ENCODE measurements at regions not wholly inside any gene's neighbourhood (a gene's known extent, or its start where the extent isn't known, plus 50 kb on each side); places are given as distances from the start of the nearest gene placed in this dataset.

DNA sequence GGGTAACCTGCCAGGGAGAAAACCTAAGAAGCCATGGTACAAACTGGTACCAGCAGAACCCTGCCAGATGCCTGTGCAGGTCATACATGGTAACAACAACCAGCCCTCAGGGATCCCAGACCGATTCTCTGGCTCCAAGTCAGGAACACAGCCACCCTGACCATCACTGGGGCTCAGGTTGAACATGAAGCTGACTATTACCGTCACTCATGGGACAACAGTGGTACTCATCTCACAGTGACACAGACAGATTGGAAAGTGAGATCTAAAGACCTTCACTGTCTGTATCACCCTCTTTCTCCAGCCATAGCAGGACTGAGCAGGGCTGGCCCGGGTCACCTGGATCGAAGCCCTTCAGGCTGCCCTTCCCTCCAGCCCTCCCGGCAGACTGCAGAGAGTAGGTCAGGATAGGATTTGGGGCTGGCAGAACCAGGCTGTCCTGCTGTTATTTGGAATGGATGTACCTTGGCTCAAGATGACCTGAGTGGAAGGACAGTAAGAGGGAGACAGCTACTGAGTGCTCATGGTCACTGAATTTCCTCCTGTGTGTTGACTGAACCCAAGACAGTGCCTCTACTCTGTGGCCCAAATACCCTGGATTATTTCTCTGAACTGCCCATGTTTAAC, 94.7 kb downstream of the GGTLC2 start (continued):
- TF ChIP-seq, protein P1, sequence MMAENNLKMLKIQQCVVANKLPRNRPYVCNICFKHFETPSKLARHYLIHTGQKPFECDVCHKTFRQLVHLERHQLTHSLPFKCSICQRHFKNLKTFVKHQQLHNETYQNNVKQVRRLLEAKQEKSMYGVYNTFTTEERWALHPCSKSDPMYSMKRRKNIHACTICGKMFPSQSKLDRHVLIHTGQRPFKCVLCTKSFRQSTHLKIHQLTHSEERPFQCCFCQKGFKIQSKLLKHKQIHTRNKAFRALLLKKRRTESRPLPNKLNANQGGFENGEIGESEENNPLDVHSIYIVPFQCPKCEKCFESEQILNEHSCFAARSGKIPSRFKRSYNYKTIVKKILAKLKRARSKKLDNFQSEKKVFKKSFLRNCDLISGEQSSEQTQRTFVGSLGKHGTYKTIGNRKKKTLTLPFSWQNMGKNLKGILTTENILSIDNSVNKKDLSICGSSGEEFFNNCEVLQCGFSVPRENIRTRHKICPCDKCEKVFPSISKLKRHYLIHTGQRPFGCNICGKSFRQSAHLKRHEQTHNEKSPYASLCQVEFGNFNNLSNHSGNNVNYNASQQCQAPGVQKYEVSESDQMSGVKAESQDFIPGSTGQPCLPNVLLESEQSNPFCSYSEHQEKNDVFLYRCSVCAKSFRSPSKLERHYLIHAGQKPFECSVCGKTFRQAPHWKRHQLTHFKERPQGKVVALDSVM (CRISPR knock-in tag; IDR thresholded peaks at IDR 0.05) = no peak
- TF ChIP-seq ESRRA (CRISPR knock-in tag; IDR thresholded peaks at IDR 0.05; ENCODE audit: low read depth) = no peak

DNA sequence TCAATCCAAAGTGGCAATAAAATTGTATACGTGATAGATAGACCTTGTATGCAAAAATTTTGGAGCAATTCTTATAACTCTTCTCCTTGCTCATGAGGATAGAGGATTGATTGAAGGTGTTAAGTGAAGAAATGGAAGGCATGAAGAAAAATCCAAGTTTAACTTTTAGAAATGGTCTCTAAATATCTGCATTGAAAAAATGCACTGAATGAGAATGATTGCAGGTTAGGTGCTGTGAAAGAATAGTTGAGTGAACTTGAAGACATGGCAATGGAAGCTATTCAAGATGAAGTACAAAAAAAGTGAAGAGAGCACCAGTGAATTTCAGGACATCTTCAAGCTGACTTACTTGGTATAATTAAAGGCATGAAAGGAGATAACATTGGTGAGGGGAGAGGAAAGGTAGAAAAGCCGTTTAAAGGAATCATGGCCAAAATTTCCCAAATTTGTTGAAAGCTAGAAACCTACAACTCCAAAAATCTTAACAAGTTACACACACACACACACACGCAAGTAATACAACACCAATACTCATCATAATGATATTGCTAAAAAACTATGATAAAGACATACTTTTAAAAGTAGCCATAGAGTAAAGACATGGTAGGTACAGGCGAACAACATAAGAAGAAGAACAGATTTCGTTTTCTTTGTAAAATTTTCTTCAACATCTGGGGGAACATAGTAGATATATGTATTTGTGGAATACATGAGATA, 96.3 kb downstream of the GGTLC2 start:
- Histone ChIP-seq H3K36me3 (replicated peaks in 1 of 2; ENCODE audit: control insufficient read depth in 1 of 2, insufficient read depth in 2 of 2, low read length in 2 of 2) (no peaks in the 10 kb centered on the region), H3K4me3 (replicated peaks in 1 of 3; ENCODE audit: insufficient read depth in 1 of 3, low read depth in 2 of 3, low read length in 3 of 3) (no peak overlapping the region), H2AFZ (ENCODE audit: low read length) (no peak overlapping the region), H3K27me3 (ENCODE audit: control insufficient read depth in 1 of 2, insufficient read depth in 2 of 2, low read length in 2 of 2) (peaks cover 1 to 17% of the 10 kb centered on the region in 2 experiments; a peak in 3 of 5 replicates), H3K27ac (ENCODE audit: extremely low read length, insufficient read depth, low read length) (no peak overlapping the region), H3K4me1 (ENCODE audit: insufficient read depth, low read length) (no peaks in the 10 kb centered on the region), H3K9me3 (ENCODE audit: low read length) (no peaks in the 10 kb centered on the region), H3K9ac (ENCODE audit: insufficient read depth, low read depth, low read length) (no peak overlapping the region), H3K4me2 (ENCODE audit: low read depth, low read length) (no peak overlapping the region), H3K79me2 (ENCODE audit: insufficient read depth, low read length) (no peaks in the 10 kb centered on the region), H4K20me1 (ENCODE audit: insufficient read depth, low read length) (no peaks in the 10 kb centered on the region; the same call in 1 of the 2 replicates)
- ChIA-PET POLR2A (no interaction called here), CTCF (ENCODE audit: low intra/inter-chr PET ratio, low total read pairs) (no interaction called here)
- WGBS (ENCODE audit: low lambda C conversion rate) = 1% methylated on average over 5 of the region's 5 CpGs
- ATAC-seq (no peak), FAIRE-seq (no peak), DNase-seq (ENCODE audit: low spot score) (no peak)
- in situ Hi-C loops (cut with HindIII; ENCODE audit: extremely low pct_ligation_motif_present, low pct_unique_long_range_greater_than_20kb) (no loop called here), intact Hi-C loops (cut with micrococcal nuclease; ENCODE audit: unreplicated experiment) (no loop called here)
- no TSS peak for BruUV-seq (replicated peaks)
- no peak for TF ChIP-seq ZNF33B (CRISPR knock-in tag; IDR thresholded peaks at IDR 0.05)
- no peak for TF ChIP-seq ZNF782 (CRISPR knock-in tag; IDR thresholded peaks at IDR 0.05; ENCODE audit: borderline replicate concordance)
- TF ChIP-seq SOX5 (CRISPR knock-in tag; IDR thresholded peaks at IDR 0.05; ENCODE audit: borderline replicate concordance) = no peak
- TF ChIP-seq ZBTB8A (CRISPR knock-in tag; IDR thresholded peaks at IDR 0.05; ENCODE audit: borderline replicate concordance, low read depth) = no peak
- no peak for TF ChIP-seq HNRNPUL1 (IDR thresholded peaks at IDR 0.05; ENCODE audit: low read depth, low read length)
- no peak for TF ChIP-seq ZBTB7A (CRISPR knock-in tag; IDR thresholded peaks at IDR 0.05)
- TF ChIP-seq ZFP1 (CRISPR knock-in tag; IDR thresholded peaks at IDR 0.05) = no peak
- TF ChIP-seq MEIS2 (CRISPR knock-in tag; IDR thresholded peaks at IDR 0.05) = no peak
- TF ChIP-seq ZNF337 (CRISPR knock-in tag; IDR thresholded peaks at IDR 0.05; ENCODE audit: borderline replicate concordance, low read depth) = no peak
- TF ChIP-seq FOXA3 (CRISPR knock-in tag; IDR thresholded peaks at IDR 0.05) = no peak
- TF ChIP-seq, protein P2, sequence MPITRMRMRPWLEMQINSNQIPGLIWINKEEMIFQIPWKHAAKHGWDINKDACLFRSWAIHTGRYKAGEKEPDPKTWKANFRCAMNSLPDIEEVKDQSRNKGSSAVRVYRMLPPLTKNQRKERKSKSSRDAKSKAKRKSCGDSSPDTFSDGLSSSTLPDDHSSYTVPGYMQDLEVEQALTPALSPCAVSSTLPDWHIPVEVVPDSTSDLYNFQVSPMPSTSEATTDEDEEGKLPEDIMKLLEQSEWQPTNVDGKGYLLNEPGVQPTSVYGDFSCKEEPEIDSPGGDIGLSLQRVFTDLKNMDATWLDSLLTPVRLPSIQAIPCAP (CRISPR knock-in tag; IDR thresholded peaks at IDR 0.05; ENCODE audit: low read depth) = no peak
- TF ChIP-seq REXO4 (CRISPR knock-in tag; IDR thresholded peaks at IDR 0.05; ENCODE audit: borderline replicate concordance) = no peak
- TF ChIP-seq, protein P3, sequence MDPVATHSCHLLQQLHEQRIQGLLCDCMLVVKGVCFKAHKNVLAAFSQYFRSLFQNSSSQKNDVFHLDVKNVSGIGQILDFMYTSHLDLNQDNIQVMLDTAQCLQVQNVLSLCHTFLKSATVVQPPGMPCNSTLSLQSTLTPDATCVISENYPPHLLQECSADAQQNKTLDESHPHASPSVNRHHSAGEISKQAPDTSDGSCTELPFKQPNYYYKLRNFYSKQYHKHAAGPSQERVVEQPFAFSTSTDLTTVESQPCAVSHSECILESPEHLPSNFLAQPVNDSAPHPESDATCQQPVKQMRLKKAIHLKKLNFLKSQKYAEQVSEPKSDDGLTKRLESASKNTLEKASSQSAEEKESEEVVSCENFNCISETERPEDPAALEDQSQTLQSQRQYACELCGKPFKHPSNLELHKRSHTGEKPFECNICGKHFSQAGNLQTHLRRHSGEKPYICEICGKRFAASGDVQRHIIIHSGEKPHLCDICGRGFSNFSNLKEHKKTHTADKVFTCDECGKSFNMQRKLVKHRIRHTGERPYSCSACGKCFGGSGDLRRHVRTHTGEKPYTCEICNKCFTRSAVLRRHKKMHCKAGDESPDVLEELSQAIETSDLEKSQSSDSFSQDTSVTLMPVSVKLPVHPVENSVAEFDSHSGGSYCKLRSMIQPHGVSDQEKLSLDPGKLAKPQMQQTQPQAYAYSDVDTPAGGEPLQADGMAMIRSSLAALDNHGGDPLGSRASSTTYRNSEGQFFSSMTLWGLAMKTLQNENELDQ (CRISPR knock-in tag; IDR thresholded peaks at IDR 0.05; ENCODE audit: borderline replicate concordance) = no peak
- TF ChIP-seq RNF2 (conservative IDR thresholded peaks at IDR 0.05; ENCODE audit: low read depth) = no peak
- TF ChIP-seq KLF12 (CRISPR knock-in tag; IDR thresholded peaks at IDR 0.05; ENCODE audit: borderline replicate concordance) = no peak

All from HepG2 (cell line).